ENCODE measurements at regions not wholly inside any gene's neighbourhood (a gene's known extent, or its start where the extent isn't known, plus 50 kb on each side); places are given as distances from the start of the nearest gene placed in this dataset.

DNA sequence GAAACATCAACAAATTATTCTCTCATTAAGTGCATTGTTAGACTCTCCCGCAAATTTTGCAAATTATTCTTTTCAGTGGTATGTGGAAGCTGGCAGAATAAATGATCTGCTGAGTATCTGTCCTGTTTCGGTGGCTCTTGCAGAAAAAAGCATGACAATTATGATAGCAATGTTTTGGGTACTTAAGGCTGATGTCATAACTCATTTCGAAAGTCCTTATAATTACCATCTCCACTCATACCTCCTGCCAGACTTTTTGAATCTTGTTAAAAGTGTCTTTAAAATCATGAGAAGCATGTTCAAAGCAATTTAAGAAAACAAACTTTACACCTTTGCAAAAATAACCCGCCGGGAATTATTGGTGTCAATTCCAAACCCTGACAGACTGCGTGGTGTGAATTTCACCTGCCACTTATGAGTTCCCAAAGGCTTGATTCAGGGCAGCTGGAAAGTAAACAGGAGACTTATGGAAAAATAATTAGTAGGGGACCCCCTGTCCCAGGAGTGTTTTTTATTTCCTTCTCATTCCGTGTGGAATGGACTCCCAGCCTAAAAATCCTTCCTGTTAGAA is 87.6 kb upstream of the E2F3 start:
- no peak for DNase-seq (ENCODE audit: low spot score)

- no peak for DNase-seq (ENCODE audit: low spot score)
Measured at GRCh38 chr6:20314866-20315845, 86.5 kb upstream of the E2F3 start.

GRCh38 chr6:20317430-20317829 is 84.2 kb upstream of the E2F3 start:
- no peak for DNase-seq (ENCODE audit: low spot score)

GRCh38 chr6:20318851-20319387 is 82.8 kb upstream of the E2F3 start:
- DNase-seq (ENCODE audit: low spot score): no peak

DNA sequence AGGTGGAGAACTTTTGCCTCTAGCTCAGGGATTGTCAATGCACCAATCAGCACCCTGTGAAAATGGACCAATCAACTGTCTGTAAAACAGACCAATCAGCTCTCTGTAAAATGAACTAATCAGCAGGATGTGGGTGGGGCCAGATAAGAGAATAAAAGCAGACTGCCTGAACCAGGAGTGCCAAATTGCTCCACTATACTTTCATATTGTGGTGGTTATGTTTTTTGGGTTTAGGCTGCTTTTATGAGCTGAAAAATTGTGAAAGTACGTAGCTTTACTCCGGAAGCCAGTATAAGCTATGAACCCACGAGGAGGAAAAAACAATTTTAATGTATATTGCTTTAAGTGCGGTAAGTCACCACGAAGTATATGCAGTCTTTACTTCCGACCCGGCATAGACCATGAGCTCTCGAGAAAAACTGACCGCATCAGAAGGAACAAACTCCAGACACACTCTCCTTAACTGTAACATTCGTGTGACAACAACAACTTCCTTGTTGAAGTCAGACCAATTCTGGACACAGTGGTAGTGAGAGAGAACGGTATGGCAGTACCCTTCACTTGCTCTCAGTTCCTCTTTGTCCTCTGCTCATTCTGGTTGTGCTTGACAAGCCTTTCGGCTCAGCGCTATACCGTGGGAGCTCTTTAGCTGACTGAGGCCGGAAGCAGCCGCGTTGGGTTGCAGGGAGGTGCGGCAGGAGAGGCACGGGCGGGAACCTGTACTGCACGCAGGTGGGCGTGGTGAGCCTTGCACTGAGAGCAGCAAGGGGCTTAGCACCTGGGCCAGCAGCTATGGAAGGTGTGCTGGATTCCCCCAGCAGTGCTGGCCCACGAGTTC is 81.9 kb upstream of the E2F3 start:
- no peak for DNase-seq (ENCODE audit: low spot score)

DNA sequence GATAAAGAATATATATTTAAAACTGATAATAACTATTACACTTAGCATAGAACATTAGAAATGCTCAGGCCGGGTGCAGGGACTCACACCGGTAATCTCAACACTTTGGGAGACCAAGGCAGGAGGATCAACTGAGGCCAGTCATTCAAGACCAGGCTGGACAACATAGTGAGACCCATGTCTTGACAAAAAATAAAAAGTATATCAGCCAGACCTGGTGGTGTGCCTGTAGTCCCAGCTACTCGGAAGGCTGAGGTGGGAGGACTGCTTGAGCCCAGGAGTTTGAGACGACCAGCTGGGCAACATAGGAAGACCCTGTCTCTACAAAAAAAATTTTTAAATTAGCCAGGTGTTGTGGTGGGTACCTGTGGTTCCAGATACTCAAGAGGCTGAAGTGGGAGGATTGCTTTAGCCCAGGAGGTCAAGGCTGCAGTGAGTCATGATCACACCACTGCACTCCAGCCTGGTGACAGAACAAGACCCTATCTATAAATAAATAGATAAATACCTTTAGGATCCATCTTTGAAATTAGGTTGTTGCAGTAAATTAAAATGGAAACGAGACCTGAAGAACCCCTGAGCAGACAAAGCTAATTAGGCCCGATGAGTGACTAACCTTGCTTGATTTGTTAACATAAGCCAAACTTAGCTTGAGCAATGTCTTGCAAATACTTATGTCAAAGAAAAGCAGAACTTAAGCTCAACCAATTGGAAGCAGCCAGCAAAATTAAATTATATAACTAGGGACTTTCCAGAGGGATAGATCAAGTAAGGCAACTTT is 75.8 kb upstream of the E2F3 start:
- no peak for DNase-seq (ENCODE audit: low spot score)

DNA sequence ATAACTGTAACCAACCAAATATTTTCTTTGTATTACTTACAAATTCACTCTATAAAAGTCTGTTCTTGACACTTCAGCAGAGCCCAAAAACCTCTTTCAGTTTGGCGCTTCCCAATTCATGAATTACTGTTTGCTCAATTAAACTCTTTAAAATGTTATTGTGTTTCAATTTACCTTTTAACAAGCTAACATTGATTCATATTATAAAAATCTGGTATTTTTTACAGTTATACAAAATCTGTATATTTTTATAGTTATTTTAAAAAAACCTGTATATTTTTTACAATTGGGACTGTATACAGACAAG is 75.3 kb upstream of the E2F3 start:
- no peak for DNase-seq (ENCODE audit: low spot score)

- no peak for DNase-seq (ENCODE audit: low spot score)
Measured at GRCh38 chr6:20327141-20327540, 74.5 kb upstream of the E2F3 start.

DNA sequence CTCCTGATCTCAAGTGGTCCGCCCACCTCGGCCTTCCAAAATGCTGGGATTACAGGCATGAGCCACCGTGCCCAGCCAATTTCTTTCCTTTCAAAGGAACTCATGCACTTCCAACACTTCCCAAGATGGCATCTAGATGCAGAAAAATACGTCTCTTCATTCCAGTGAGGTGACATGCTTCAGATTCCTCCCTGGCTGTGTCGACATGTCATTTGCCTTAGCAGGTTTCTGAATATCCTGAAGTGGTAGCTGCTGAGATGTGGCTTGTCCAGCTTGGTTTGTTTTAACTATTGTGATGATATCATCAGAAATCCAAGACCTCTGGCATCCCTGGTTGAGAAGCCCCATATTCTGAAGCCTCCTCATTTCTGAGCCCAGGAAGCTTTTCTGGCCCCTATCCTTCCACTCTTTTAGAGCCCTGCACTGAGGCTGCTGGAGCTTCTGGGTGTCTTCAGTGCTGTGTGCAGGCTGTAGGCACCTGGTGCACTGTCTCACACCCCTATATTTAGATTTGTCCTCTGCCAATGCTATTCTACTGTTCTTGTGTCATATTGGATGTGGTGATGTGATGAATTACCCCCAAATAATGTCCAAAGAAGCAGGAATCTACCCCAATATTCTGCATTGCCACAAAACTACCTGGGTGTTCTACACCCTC is 73.3 kb upstream of the E2F3 start:
- DNase-seq (ENCODE audit: low spot score): no peak

DNA sequence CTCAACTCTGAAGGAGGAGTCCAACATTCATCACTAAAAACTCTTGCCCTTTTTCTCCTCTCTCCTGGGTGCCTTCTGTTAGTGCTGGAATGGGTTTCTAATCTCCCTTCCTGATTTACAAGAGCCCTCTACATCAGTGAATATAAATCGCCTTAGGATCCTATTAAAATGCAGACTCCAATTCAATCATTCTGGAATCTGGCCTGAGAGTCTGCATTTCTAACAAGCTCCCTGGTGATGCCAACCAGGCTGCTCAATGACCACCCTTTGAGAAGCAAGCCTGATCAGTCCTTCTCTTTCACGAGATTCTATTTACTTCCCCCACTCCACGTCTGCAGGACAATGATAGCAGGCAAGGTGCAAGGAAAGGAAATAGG is 72.8 kb upstream of the E2F3 start:
- DNase-seq (ENCODE audit: low spot score): no peak

DNA sequence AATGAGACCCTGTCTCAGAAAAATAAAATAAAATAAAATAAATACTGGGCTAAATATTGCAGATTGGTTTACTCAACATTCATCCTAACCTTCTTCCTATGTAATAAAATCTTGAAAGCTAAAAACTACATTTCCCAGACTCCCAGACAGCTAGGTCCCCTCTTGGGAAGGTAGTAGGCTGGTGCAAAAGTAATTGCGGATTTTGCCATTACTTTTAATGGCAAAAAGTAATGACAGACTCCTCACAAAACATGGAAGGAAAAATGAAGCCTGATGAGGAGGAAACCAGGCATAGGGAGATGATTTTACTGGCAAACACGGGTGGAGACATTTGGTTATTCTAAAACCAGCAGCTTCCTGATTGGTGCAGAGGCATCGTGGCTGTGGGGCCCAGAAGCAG is 70.6 kb upstream of the E2F3 start:
- no peak for DNase-seq (ENCODE audit: low spot score)

GRCh38 chr6:20331625-20332024 is 70.1 kb upstream of the E2F3 start:
- no peak for DNase-seq (ENCODE audit: low spot score)

DNA sequence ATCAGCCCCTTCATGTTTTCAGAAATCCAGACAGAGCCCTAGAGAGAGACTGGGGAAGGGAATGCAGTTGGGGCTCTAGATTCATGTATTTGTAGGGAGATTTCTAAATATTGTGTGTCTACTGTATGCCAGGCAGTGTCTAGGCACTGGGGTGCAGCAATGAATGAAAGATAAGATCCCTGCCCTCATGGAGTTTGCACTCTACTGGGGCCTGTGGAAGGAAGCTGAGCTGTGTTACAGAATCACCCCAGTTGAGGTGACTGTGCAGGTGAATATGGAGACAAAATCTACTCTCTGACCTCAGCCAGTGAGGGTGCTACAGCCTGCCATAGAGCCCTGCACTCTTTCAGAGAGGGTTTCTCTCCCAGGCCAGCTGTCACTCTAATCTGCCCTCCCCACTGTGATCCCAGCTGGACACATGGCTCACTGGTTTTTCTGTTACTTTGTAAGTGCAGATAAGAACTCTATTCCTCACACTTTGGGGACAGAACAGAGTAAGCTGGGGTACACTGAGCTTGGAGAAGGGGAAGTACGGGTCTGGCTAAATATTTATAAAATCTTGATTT is 69.2 kb upstream of the E2F3 start:
- DNase-seq (ENCODE audit: low spot score): peak; percentile 4

- no peak for DNase-seq (ENCODE audit: low spot score)
Measured at GRCh38 chr6:20333721-20334269, 67.9 kb upstream of the E2F3 start.

- DNase-seq (ENCODE audit: low spot score): peak; percentile 25
Measured at GRCh38 chr6:20334334-20334733, 67.3 kb upstream of the E2F3 start.

DNA sequence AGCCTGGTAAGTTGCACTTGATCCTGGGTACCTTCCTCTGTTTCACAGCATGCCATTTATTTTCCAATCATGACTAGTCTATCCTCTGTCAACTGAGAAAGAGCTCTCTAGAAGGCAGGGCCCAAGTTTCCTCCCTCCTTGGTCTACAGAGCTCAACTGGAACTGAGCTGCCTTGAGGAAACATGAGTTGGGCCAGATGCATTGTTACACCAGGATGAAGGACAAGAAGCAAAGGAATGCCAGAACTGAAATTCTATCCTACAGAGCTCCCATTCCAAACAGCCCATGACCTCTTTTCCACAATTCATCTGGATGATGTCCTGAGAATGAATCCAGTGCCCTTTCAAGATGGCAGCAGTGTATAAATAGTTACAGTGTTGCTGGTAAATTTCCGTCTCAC is 66.7 kb upstream of the E2F3 start:
- DNase-seq (ENCODE audit: low spot score): no peak

GRCh38 chr6:20335872-20336271 is 65.8 kb upstream of the E2F3 start:
- DNase-seq (ENCODE audit: low spot score): no peak

- no peak for DNase-seq (ENCODE audit: low spot score)
Measured at GRCh38 chr6:20338156-20338555, 63.5 kb upstream of the E2F3 start.

DNA sequence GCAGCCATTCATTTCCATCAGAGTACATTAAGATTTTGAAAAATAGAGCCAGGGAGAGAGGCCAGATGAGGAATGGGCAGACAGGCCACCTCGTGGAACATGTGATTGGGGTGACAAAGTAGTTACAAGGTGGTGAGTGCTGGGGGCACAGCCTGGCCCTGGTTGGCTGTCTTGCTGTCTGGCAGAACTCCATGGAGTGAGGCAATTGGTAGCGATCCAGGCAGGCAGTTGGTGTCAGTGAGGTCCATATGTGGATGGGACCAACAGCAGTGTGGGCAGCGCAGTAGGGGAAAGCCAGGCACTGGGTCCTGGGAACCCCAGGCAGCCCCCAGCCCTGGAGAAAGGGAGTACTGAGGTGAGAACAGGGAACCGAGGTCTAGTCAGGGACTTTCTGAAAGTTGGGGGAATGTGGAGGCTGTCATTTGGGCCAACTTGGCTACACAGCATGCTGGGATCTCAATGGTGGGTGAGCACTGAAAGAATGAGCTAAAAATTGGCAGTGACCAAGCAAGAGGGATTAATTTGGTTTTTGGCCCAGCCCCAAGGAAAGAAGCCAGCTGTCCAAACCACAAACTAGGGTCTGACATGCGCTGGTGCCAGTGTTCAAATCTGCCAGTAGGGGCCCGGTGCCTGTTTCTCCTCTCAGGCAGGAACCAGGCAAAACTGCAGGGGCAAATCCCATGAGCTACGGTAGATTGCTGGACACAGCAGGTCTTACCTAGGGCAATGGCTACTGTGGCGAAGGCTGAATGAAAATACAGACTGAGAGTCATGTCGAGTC is 61.4 kb upstream of the E2F3 start:
- DNase-seq (ENCODE audit: low spot score): no peak

DNA sequence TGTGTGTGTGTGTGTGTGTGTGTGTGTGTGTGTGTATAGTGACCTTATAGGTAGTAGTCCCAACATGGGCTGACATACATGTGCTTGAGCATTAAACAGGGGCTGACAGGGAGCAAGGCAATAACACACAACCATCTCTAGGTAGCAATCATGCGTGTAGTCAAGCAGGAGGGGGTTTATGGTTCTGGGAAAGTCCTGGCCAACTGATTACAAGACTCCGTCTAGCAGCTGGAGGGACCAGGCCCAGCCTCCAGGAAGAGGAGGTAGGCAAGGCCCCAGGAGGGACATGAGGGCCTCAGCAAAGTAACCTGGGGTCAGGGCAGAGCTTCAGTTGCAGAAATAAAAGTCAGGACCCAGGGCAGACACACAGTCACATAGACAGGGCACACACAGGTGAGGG is 60.6 kb upstream of the E2F3 start:
- DNase-seq (ENCODE audit: low spot score): no peak

All from left forelimb (tissue), 1 donor.